ENCODE measurements at regions not wholly inside any gene's neighbourhood (a gene's known extent, or its start where the extent isn't known, plus 50 kb on each side); places are given as distances from the start of the nearest gene placed in this dataset.

GRCh38 chr7:41472427-41473125 lies 230.3 kb downstream of the INHBA start:
- no peak for TF ChIP-seq CTCF (IDR thresholded peaks at IDR 0.05; ENCODE audit: extremely low read depth, insufficient read depth, missing control alignments)
- in situ Hi-C loops (cut with MboI; ENCODE audit: low pct_unique_long_range_greater_than_20kb, low sequenced_read_pairs, unreplicated experiment) = no loop called here
- no peak for DNase-seq (ENCODE audit: low spot score)

DNA sequence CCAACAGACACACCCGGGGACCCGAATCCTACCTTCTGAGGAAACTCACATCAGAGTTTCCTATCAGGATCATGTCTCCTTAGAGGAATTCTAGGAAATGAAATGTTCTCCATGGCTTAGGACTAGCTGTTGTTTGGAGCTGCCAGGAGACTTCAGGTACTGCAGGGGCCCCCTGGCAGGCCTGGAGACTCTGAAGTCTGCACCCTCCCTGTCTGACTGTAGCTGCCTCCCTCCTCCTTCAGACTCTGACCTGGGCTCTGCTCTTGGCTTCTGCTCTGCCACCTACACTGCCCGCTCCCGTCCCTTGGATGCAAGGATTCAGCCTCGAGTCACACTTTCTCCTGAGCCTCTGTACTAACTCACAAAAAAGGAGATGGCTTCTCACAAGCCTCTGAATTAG lies 232.8 kb downstream of the INHBA start:
- DNase-seq (ENCODE audit: low spot score) = no peak
- TF ChIP-seq CTCF (IDR thresholded peaks at IDR 0.05; ENCODE audit: extremely low read depth, insufficient read depth, missing control alignments) = no peak
- in situ Hi-C loops (cut with MboI; ENCODE audit: low pct_unique_long_range_greater_than_20kb, low sequenced_read_pairs, unreplicated experiment) = no loop called here

GRCh38 chr7:41467596-41467995 lies 235.3 kb downstream of the INHBA start:
- in situ Hi-C loops (cut with MboI; ENCODE audit: low pct_unique_long_range_greater_than_20kb, low sequenced_read_pairs, unreplicated experiment) = no loop called here
- TF ChIP-seq CTCF (IDR thresholded peaks at IDR 0.05; ENCODE audit: extremely low read depth, insufficient read depth, missing control alignments) = no peak
- DNase-seq (ENCODE audit: low spot score) = no peak

GRCh38 chr7:41466760-41467384 lies 236.0 kb downstream of the INHBA start:
- in situ Hi-C loops (cut with MboI; ENCODE audit: low pct_unique_long_range_greater_than_20kb, low sequenced_read_pairs, unreplicated experiment) = no loop called here
- TF ChIP-seq CTCF (IDR thresholded peaks at IDR 0.05; ENCODE audit: extremely low read depth, insufficient read depth, missing control alignments) = no peak
- no peak for DNase-seq (ENCODE audit: low spot score)

GRCh38 chr7:41465571-41465970 lies 237.3 kb downstream of the INHBA start:
- in situ Hi-C loops (cut with MboI; ENCODE audit: low pct_unique_long_range_greater_than_20kb, low sequenced_read_pairs, unreplicated experiment) = no loop called here
- TF ChIP-seq CTCF (IDR thresholded peaks at IDR 0.05; ENCODE audit: extremely low read depth, insufficient read depth, missing control alignments) = no peak
- no peak for DNase-seq (ENCODE audit: low spot score)

DNA sequence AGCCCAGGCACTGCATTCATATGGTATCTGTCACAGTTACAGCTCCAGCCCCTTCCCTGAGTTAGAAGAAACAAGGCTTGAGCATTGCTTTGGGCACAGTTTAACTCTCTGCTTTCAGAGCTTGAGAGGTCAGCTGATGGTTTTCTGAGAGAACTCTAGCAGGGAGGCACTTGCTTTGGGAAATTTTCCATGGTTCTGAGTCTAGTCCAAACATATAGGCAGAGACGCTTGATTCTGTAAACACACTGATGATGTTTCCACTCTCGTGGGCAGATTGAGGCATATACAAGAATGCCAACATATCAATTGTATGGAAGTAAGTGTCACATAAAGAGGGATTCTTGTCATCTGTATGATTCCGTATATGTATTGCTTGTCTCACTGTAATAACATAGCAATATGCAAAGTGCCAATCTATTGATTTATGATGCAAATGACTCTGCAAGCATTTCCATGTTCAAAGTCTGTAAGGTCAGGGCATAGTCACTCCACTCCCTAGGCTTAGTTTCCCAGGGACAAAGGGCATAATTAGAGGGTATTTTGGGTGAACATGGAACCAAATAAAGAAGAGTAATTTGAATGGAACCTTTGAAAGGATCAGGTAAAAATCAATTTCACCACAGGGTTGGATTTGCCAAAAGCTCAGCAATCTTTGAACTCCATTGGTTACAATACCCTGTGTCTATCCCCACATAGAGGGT lies 239.0 kb downstream of the INHBA start:
- no peak for TF ChIP-seq CTCF (IDR thresholded peaks at IDR 0.05; ENCODE audit: extremely low read depth, insufficient read depth, missing control alignments)
- in situ Hi-C loops (cut with MboI; ENCODE audit: low pct_unique_long_range_greater_than_20kb, low sequenced_read_pairs, unreplicated experiment) = no loop called here
- no peak for DNase-seq (ENCODE audit: low spot score)
